CD4-positive, alpha-beta T cell (primary cell): ENCODE measurements at regions not wholly inside any gene's neighbourhood (a gene's known extent, or its start where the extent isn't known, plus 50 kb on each side); places are given as distances from the start of the nearest gene placed in this dataset.

Experiments used
- ATAC-seq: fragments of 200-7000 bp; cut with Tn5 transposase; one replicate; pipeline ENCODE4 v1.10.0; 2022; ENCODE audit warnings: mild to moderate bottlenecking; ENCODE audit not compliant: poor library complexity
- CTCF ChIA-PET: fragments of 350-600 bp; sonication (Branson Sonifier 250); formaldehyde crosslinking; loops from one replicate; lab custom pipeline; 2021; ENCODE audit warnings: antibody characterized with exemption, inconsistent platforms; lab: Charles Lee
- POLR2A ChIA-PET: fragments of 350-600 bp; sonication (Branson Sonifier 250); formaldehyde crosslinking; loops from one replicate; lab custom pipeline; 2021; ENCODE audit warnings: antibody characterized with exemption, inconsistent platforms; lab: Charles Lee
- DNase-seq, 14 experiments: peaks; one replicate each; pipeline ENCODE4 v3.0.0-alpha.2; 2013 to 2020; ENCODE audit warnings: mixed read lengths in 2 of 14
- H3K27ac ChIP-seq, 2 donors: one replicate each; pipeline versions ENCODE4 v1.5.1 to v1.7.0; 2013; ENCODE audit warnings: low read length in 2 of 2, low read depth in 1 of 2, mild to moderate bottlenecking in 1 of 2
- H3K27me3 ChIP-seq, 2 experiments: 1 replicate in 1 of 2; 2 replicates in 1 of 2; pipeline versions ENCODE4 v1.6.1 to v1.7.0; 2013; ENCODE audit warnings: low read length in 2 of 2, control low read depth in 1 of 2, mild to moderate bottlenecking in 1 of 2, moderate library complexity in 1 of 2; ENCODE audit not compliant: insufficient read depth in 2 of 2, control insufficient read depth in 1 of 2
- H3K36me3 ChIP-seq: one replicate; pipeline ENCODE4 v1.6.1; 2013; ENCODE audit warnings: low read length, control low read depth; ENCODE audit not compliant: insufficient read depth
- H3K4me1 ChIP-seq: one replicate; pipeline ENCODE4 v1.6.1; 2013; ENCODE audit warnings: low read length, control low read depth; ENCODE audit not compliant: insufficient read depth
- H3K4me3 ChIP-seq: one replicate; pipeline ENCODE4 v1.5.1; 2013; ENCODE audit warnings: mild to moderate bottlenecking, low read length, moderate library complexity
- H3K9me3 ChIP-seq, 2 experiments: 1 replicate in 1 of 2; 2 replicates in 1 of 2; pipeline versions ENCODE4 v1.6.1 to v1.7.0; 2013; ENCODE audit warnings: low read length in 2 of 2, mild to moderate bottlenecking in 2 of 2, control low read depth in 1 of 2, moderate library complexity in 1 of 2; ENCODE audit not compliant: control insufficient read depth in 1 of 2, insufficient read depth in 1 of 2
- H3K27ac Mint-ChIP-seq: one replicate; pipeline ENCODE4 v1.8.0; 2020; ENCODE audit warnings: mixed read lengths
- H3K27me3 Mint-ChIP-seq: one replicate; pipeline ENCODE4 v1.8.0; 2021; ENCODE audit warnings: mixed read lengths
- H3K36me3 Mint-ChIP-seq: one replicate; pipeline ENCODE4 v1.8.0; 2021; ENCODE audit warnings: low read depth, mixed read lengths
- H3K4me1 Mint-ChIP-seq: one replicate; pipeline ENCODE4 v1.8.0; 2021; ENCODE audit warnings: low read depth, mixed read lengths
- H3K4me3 Mint-ChIP-seq: one replicate; pipeline ENCODE4 v1.8.0; 2020; ENCODE audit warnings: mild to moderate bottlenecking, mixed read lengths
- H3K9me3 Mint-ChIP-seq: one replicate; pipeline ENCODE4 v1.8.0; 2020; ENCODE audit warnings: mixed read lengths
- intact Hi-C, 2 experiments: fragments of 100-400 bp; cut with DNase I in 1 of 2; cut with micrococcal nuclease in 1 of 2; formaldehyde crosslinking; loops; one replicate each; pipeline versions ENCODE4 v1.15.1 to v1.9.0; 2023 to 2025; cut with DNase I, micrococcal nuclease
- TF ChIP-seq, protein P1 (sequence below): fragments of 200-600 bp; IDR thresholded peaks from one replicate; pipeline ENCODE4 v1.8.0; 2022; ENCODE audit warnings: antibody characterized with exemption, mild to moderate bottlenecking

GRCh38 chr5:40413743-40414142 lies 266.0 kb upstream of the PTGER4 start:
- no peaks in the 10 kb centered on the region for H3K27me3 Mint-ChIP-seq
- H3K4me1 Mint-ChIP-seq = peaks cover 27% of the 10 kb centered on the region
- ChIA-PET CTCF (no interaction called here), POLR2A (no interaction called here)
- Histone ChIP-seq H3K36me3 (no peaks in the 10 kb centered on the region), H3K9me3 (no peaks in the 10 kb centered on the region), H3K27me3 (no peaks in the 10 kb centered on the region), H3K4me3 (no peak overlapping the region), H3K4me1 (peaks cover 23% of the 10 kb centered on the region), H3K27ac (no peak overlapping the region)
- no peak overlapping the region for H3K4me3 Mint-ChIP-seq
- TF ChIP-seq, protein P1, sequence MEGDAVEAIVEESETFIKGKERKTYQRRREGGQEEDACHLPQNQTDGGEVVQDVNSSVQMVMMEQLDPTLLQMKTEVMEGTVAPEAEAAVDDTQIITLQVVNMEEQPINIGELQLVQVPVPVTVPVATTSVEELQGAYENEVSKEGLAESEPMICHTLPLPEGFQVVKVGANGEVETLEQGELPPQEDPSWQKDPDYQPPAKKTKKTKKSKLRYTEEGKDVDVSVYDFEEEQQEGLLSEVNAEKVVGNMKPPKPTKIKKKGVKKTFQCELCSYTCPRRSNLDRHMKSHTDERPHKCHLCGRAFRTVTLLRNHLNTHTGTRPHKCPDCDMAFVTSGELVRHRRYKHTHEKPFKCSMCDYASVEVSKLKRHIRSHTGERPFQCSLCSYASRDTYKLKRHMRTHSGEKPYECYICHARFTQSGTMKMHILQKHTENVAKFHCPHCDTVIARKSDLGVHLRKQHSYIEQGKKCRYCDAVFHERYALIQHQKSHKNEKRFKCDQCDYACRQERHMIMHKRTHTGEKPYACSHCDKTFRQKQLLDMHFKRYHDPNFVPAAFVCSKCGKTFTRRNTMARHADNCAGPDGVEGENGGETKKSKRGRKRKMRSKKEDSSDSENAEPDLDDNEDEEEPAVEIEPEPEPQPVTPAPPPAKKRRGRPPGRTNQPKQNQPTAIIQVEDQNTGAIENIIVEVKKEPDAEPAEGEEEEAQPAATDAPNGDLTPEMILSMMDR = no peak
- no peaks in the 10 kb centered on the region for H3K36me3 Mint-ChIP-seq
- no peak for ATAC-seq
- H3K27ac Mint-ChIP-seq = no peak overlapping the region
- intact Hi-C loops = loop anchor here in 1 of 2 experiments (10.0 kb wide), 1 partner anchor 1199 kb away; the partner anchor contains the start of gene FYB1
- H3K9me3 Mint-ChIP-seq = peaks cover 5% of the 10 kb centered on the region
- DNase-seq = no peak

GRCh38 chr5:40412771-40413170 lies 266.9 kb upstream of the PTGER4 start:
- ChIA-PET CTCF (interaction anchor here (3.5 kb wide), 1 partner anchor 24 kb away, joined by 13 read pairs; no protein-coding TSS in a partner anchor), POLR2A (interaction anchor here (1.3 to 3.4 kb wide), 2 partner anchors 17 to 241 kb away, joined by 5 to 29 read pairs; no protein-coding TSS in a partner anchor)
- H3K9me3 Mint-ChIP-seq = peaks cover 5% of the 10 kb centered on the region
- H3K27me3 Mint-ChIP-seq = no peaks in the 10 kb centered on the region
- H3K4me3 ChIP-seq = no peak overlapping the region
- H3K27ac Mint-ChIP-seq = peak overlapping the region; percentile 70
- TF ChIP-seq, protein P1 = no peak
- peaks cover 30% of the 10 kb centered on the region for H3K4me1 Mint-ChIP-seq
- H3K36me3 Mint-ChIP-seq = no peaks in the 10 kb centered on the region
- intact Hi-C loops = loop anchor here in 1 of 2 experiments (10.0 kb wide), 1 partner anchor 1198 kb away; the partner anchor contains the start of gene FYB1
- ATAC-seq = no peak
- no peak overlapping the region for H3K27ac ChIP-seq
- no peaks in the 10 kb centered on the region for H3K27me3 ChIP-seq
- no peak for DNase-seq
- no peaks in the 10 kb centered on the region for H3K9me3 ChIP-seq
- H3K36me3 ChIP-seq = no peaks in the 10 kb centered on the region
- H3K4me3 Mint-ChIP-seq = no peak overlapping the region
- H3K4me1 ChIP-seq = peaks cover 31% of the 10 kb centered on the region

DNA sequence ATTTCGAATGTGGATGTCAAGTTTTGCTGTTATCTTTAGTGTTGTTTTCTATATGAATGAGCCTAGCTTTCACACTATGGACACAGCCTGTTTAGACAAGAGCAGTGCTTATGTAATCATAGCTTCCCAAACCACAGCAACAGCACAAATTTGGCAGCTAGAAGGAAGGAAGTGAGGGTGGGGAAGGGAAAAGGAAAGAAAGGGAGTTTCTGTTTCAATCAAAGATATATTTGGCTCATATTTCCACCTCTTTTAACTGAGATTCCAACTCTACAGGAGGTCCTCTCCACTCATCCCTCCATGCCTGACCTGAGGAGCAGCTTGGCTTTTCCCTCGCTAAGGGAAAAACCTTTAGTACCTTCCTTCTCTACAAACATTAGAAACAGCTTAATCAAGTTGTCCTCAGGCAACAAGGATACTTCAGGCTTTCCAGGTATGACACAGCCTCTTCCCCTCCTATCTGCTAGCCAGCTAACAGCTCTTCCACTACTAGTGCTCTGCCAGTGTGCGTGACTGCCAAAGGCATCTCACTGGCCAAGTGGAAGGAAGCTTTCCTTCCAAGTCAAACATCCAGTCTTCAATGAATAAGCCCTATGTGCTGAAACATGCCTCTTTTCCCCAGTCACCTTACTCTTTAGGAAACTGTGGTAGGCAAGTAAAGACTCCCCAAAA lies 268.6 kb upstream of the PTGER4 start:
- Mint-ChIP-seq H3K27me3 (no peaks in the 10 kb centered on the region), H3K9me3 (peaks cover 2% of the 10 kb centered on the region), H3K36me3 (peaks cover 4% of the 10 kb centered on the region), H3K27ac (peak overlapping the region; percentile 87), H3K4me3 (peak overlapping the region; percentile 65), H3K4me1 (peaks cover 45% of the 10 kb centered on the region)
- intact Hi-C loops = loop anchor here (1.0 to 10.0 kb wide), 9 partner anchors 25 to 1196 kb away; partner anchors contain the start of genes FYB1 (in 1 of the 2), PTGER4 (in 1 of the 2) and RPL37 (in 1 of the 2)
- TF ChIP-seq, protein P1 = no peak
- H3K27ac ChIP-seq = peak overlapping the region; percentile 85 to 96
- no peaks in the 10 kb centered on the region for H3K27me3 ChIP-seq
- DNase-seq (peak in 3 of 14 experiments; percentile 67 to 75 (median 69)), ATAC-seq (no peak)
- peaks cover 45% of the 10 kb centered on the region for H3K4me1 ChIP-seq
- no peaks in the 10 kb centered on the region for H3K9me3 ChIP-seq
- no peaks in the 10 kb centered on the region for H3K36me3 ChIP-seq
- ChIA-PET POLR2A (interaction anchor here (0.6 to 4.5 kb wide), 23 partner anchors 10 to 344 kb away, joined by 3 to 43 read pairs (median 6); partner anchors contain the start of gene PTGER4), CTCF (interaction anchor here (0.9 to 3.5 kb wide), 6 partner anchors 17 to 278 kb away, joined by 3 to 13 read pairs (median 8); partner anchors contain the start of gene PTGER4)
- H3K4me3 ChIP-seq = peak overlapping the region; percentile 33
